ENCODE measurements at regions not wholly inside any gene's neighbourhood (a gene's known extent, or its start where the extent isn't known, plus 50 kb on each side); places are given as distances from the start of the nearest gene placed in this dataset.

DNA sequence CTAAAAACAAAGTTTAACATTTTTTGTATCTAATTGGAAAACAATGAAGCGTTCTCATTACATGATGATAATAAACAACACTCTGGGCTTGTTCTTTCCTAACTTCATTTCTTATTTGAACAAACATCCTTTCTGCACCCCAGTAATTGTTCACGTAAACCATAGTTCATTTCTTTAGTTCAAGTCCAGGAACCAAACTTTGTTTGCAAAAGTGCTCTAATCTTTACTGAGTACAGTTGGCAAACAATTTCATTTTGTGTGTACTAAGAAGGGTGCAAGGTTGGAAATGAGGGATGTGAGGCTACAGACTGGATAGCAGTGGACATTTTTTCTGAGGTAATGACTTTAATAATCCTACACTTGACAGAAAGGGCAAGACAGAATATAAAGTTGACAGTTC is 113.5 kb downstream of the NREP start:
- TF ChIP-seq, protein P1, sequence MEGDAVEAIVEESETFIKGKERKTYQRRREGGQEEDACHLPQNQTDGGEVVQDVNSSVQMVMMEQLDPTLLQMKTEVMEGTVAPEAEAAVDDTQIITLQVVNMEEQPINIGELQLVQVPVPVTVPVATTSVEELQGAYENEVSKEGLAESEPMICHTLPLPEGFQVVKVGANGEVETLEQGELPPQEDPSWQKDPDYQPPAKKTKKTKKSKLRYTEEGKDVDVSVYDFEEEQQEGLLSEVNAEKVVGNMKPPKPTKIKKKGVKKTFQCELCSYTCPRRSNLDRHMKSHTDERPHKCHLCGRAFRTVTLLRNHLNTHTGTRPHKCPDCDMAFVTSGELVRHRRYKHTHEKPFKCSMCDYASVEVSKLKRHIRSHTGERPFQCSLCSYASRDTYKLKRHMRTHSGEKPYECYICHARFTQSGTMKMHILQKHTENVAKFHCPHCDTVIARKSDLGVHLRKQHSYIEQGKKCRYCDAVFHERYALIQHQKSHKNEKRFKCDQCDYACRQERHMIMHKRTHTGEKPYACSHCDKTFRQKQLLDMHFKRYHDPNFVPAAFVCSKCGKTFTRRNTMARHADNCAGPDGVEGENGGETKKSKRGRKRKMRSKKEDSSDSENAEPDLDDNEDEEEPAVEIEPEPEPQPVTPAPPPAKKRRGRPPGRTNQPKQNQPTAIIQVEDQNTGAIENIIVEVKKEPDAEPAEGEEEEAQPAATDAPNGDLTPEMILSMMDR (IDR thresholded peaks at IDR 0.05): no peak
- no peak for TF ChIP-seq POLR2A (IDR thresholded peaks at IDR 0.05)
